HepG2 (cell line): ENCODE measurements at regions not wholly inside any gene's neighbourhood (a gene's known extent, or its start where the extent isn't known, plus 50 kb on each side); places are given as distances from the start of the nearest gene placed in this dataset.

Experiments
- ATAC-seq: fragments of 200-7000 bp; cut with Tn5 transposase; 3 replicates; pipeline ENCODE4 v1.9.1; 2020; ENCODE audit warnings: mild to moderate bottlenecking, moderate library complexity
- BruUV-seq: library from RNA; stranded (reverse); fragments of 400-500 nt; replicated peaks from 2 replicates; lab custom pipeline; 2021; lab: Mats Ljungman, UMichigan
- CTCF ChIA-PET: fragments of 300-600 bp; formaldehyde crosslinking; extraction: SDS; loops from one replicate; lab custom pipeline; 2021; ENCODE audit warnings: low total read pairs, inconsistent platforms, low intra/inter-chr PET ratio; lab: Yijun Ruan, JAX
- POLR2A ChIA-PET: fragments of 350-600 bp; sonication (Branson Sonifier 250); formaldehyde crosslinking; loops from one replicate; lab custom pipeline; 2020; ENCODE audit warnings: antibody characterized with exemption, inconsistent platforms; lab: Yijun Ruan, JAX
- DNase-seq: peaks from one replicate; pipeline ENCODE4 v3.0.0-alpha.2; 2015; ENCODE audit warnings: low spot score
- FAIRE-seq: peaks from 3 replicates; lab custom pipeline; 2011; peaks lifted over from hg19 to GRCh38; lab: Jason Lieb, UNC
- H2AFZ ChIP-seq: one replicate; pipeline ENCODE4 v1.6.1; 2011; ENCODE audit warnings: low read length, inconsistent platforms
- H3K27ac ChIP-seq: fragments of 300-600 bp; 3 replicates; pipeline ENCODE4 v1.8.0; 2011; ENCODE audit warnings: mixed run types, mild to moderate bottlenecking, mixed read lengths, low read length, inconsistent platforms; ENCODE audit not compliant: insufficient read depth; ENCODE audit errors: extremely low read length
- H3K27me3 ChIP-seq, 2 experiments: fragments of 200-600 bp in 1 of 2; 2 replicates in 1 of 2; 3 replicates in 1 of 2; pipeline versions ENCODE4 v1.6.0 to v1.8.0; 2011; ENCODE audit warnings: low read length in 2 of 2, mild to moderate bottlenecking in 2 of 2, moderate library complexity in 2 of 2, inconsistent platforms in 1 of 2; ENCODE audit not compliant: insufficient read depth in 2 of 2, control insufficient read depth in 1 of 2
- H3K36me3 ChIP-seq, 2 experiments: fragments of 200-600 bp in 1 of 2; replicated peaks in 1 of 2; 2 replicates in 1 of 2; 3 replicates in 1 of 2; pipeline versions ENCODE4 v1.5.1 to v1.8.0; 2011; ENCODE audit warnings: low read length in 2 of 2, inconsistent platforms in 1 of 2; ENCODE audit not compliant: insufficient read depth in 2 of 2, control insufficient read depth in 1 of 2
- H3K4me1 ChIP-seq: 2 replicates; pipeline ENCODE4 v1.5.1; 2012; ENCODE audit warnings: low read length, inconsistent platforms; ENCODE audit not compliant: insufficient read depth
- H3K4me2 ChIP-seq: 2 replicates; pipeline ENCODE4 v1.6.0; 2011; ENCODE audit warnings: low read depth, low read length, inconsistent platforms
- H3K4me3 ChIP-seq, 3 experiments: fragments of 200-600 bp in 1 of 3; sonication (generic), shearing (Covaris generic) in 1 of 3; replicated peaks in 1 of 3; 2 replicates each; pipeline ENCODE4 v1.5.1; 2011 to 2016; ENCODE audit warnings: low read length in 3 of 3, inconsistent platforms in 2 of 3, low read depth in 2 of 3, mild to moderate bottlenecking in 2 of 3, control low read depth in 1 of 3, mixed read lengths in 1 of 3; ENCODE audit not compliant: insufficient read depth in 1 of 3
- H3K79me2 ChIP-seq: one replicate; pipeline ENCODE4 v1.6.1; 2011; ENCODE audit warnings: low read length, inconsistent platforms; ENCODE audit not compliant: insufficient read depth
- H3K9ac ChIP-seq: 2 replicates; pipeline ENCODE4 v1.6.0; 2011; ENCODE audit warnings: mild to moderate bottlenecking, low read depth, low read length, inconsistent platforms; ENCODE audit not compliant: insufficient read depth
- H3K9me3 ChIP-seq: 2 replicates; pipeline ENCODE4 v1.5.1; 2012; ENCODE audit warnings: mild to moderate bottlenecking, low read length
- H4K20me1 ChIP-seq: 2 replicates; pipeline ENCODE4 v1.6.0; 2011; ENCODE audit warnings: inconsistent platforms, mild to moderate bottlenecking, low read length, moderate library complexity; ENCODE audit not compliant: insufficient read depth
- CBFB ChIP-seq: sonication (generic); formaldehyde crosslinking; IDR thresholded peaks from 2 replicates; pipeline ENCODE4 v1.4.0; 2020; ENCODE audit warnings: missing genetic modification reagents
- DRAP1 ChIP-seq: IDR thresholded peaks from 2 replicates; pipeline ENCODE4 v1.6.1; 2016; ENCODE audit warnings: missing genetic modification reagents, missing compliant biosample characterization
- ELF1 ChIP-seq: sonication (generic); formaldehyde crosslinking; IDR thresholded peaks from 2 replicates; pipeline ENCODE4 v1.4.0; 2020; ENCODE audit warnings: missing genetic modification reagents
- HNF1B ChIP-seq: sonication (generic); formaldehyde crosslinking; IDR thresholded peaks from 2 replicates; pipeline ENCODE4 v1.5.1; 2020; ENCODE audit warnings: mild to moderate bottlenecking, moderate library complexity, missing genetic modification reagents
- MIER3 ChIP-seq: IDR thresholded peaks from 2 replicates; pipeline ENCODE4 v1.6.1; 2016; ENCODE audit warnings: missing compliant biosample characterization, borderline replicate concordance
- MIXL1 ChIP-seq: IDR thresholded peaks from 2 replicates; pipeline ENCODE4 v1.6.1; 2016
- ZMYM2 ChIP-seq: sonication (generic); formaldehyde crosslinking; IDR thresholded peaks from 2 replicates; pipeline ENCODE4 v1.8.0; 2022; ENCODE audit warnings: mild to moderate bottlenecking, missing genetic modification reagents
- ZNF430 ChIP-seq: sonication (generic); formaldehyde crosslinking; IDR thresholded peaks from 2 replicates; pipeline ENCODE4 v1.9.0; 2021; ENCODE audit warnings: mild to moderate bottlenecking, missing genetic modification reagents
- ZNF556 ChIP-seq: sonication (generic); formaldehyde crosslinking; IDR thresholded peaks from 2 replicates; pipeline ENCODE4 v1.4.0; 2020; ENCODE audit warnings: mild to moderate bottlenecking, missing genetic modification reagents, borderline replicate concordance
- ZNF576 ChIP-seq: sonication (generic); formaldehyde crosslinking; IDR thresholded peaks from 2 replicates; pipeline ENCODE4 v1.4.0; 2020; ENCODE audit warnings: mild to moderate bottlenecking, missing genetic modification reagents
- WGBS: methylation state at CpG from one replicate; pipeline ENCODE4 v1.1.6; 2017; ENCODE audit warnings: low lambda C conversion rate; 5-methylcytosine and 5-hydroxymethylcytosine counted together
- in situ Hi-C: cut with HindIII; loops from 2 replicates; pipeline ENCODE4 v1.10.0; 2017; ENCODE audit warnings: low pct_unique_long_range_greater_than_20kb; ENCODE audit not compliant: extremely low pct_ligation_motif_present
- intact Hi-C: fragments of 100-400 bp; cut with micrococcal nuclease; formaldehyde crosslinking; loops from one replicate; pipeline ENCODE4 v1.10.0; 2022; ENCODE audit not compliant: unreplicated experiment

GRCh38 chr5:87686975-87687374 lies 274.2 kb upstream of the CCNH start:
- 0% methylated on average over 1 of the region's 1 CpG for WGBS
- no peaks in the 10 kb centered on the region for H3K4me1 ChIP-seq

More at GRCh38 chr5:87686975-87687374, 274.2 kb upstream of the CCNH start:
- no peak for ATAC-seq
- in situ Hi-C loops: no loop called here
- POLR2A ChIA-PET: no interaction called here
- DNase-seq: no peak
- no peak overlapping the region for H3K27ac ChIP-seq
- no peaks in the 10 kb centered on the region for H4K20me1 ChIP-seq
- no peak for TF ChIP-seq CBFB (CRISPR knock-in tag)
- TF ChIP-seq ZMYM2 (CRISPR knock-in tag): no peak
- no peak for TF ChIP-seq ZNF430 (CRISPR knock-in tag)
- no peak for TF ChIP-seq ZNF576 (CRISPR knock-in tag)
- no peak for TF ChIP-seq MIXL1
- TF ChIP-seq MIER3 (CRISPR knock-in tag): no peak
- TF ChIP-seq DRAP1 (CRISPR knock-in tag): no peak
- TF ChIP-seq ZNF556 (CRISPR knock-in tag): no peak
- no peak for TF ChIP-seq ELF1 (CRISPR knock-in tag)
- TF ChIP-seq HNF1B (CRISPR knock-in tag): no peak
- TF ChIP-seq, all 625 proteins: peak for 0
- intact Hi-C loops: no loop called here
- no peak overlapping the region for H2AFZ ChIP-seq
- no peaks in the 10 kb centered on the region for H3K36me3 ChIP-seq
- H3K9ac ChIP-seq: no peak overlapping the region
- H3K79me2 ChIP-seq: no peaks in the 10 kb centered on the region
- H3K9me3 ChIP-seq: peaks cover 7% of the 10 kb centered on the region; the same call in 1 of the 2 replicates
- no TSS peak for BruUV-seq
- CTCF ChIA-PET: no interaction called here
- no peak for FAIRE-seq
- H3K4me3 ChIP-seq: no peak overlapping the region
- H3K27me3 ChIP-seq: no peaks in the 10 kb centered on the region
- no peak overlapping the region for H3K4me2 ChIP-seq
